Stimulated activated memory B cell treated with anti-CD40 and anti-IgM and Interleukin-4, amounts not matched to agents 10 μg/mL and 1 μg/mL and 100 μg/mL, for 72 hours (primary cell): ENCODE measurements at regions not wholly inside any gene's neighbourhood (a gene's known extent, or its start where the extent isn't known, plus 50 kb on each side); places are given as distances from the start of the nearest gene placed in this dataset.

Experiments used
- ATAC-seq: fragments of 150-1000 bp; cut with Tn5 transposase; 2 replicates; pipeline ENCODE4 v1.10.0; 2021
- H3K27ac Mint-ChIP-seq: one replicate; pipeline ENCODE4 v1.8.0; 2022; ENCODE audit warnings: mild to moderate bottlenecking, mixed read lengths
- H3K27me3 Mint-ChIP-seq: one replicate; pipeline ENCODE4 v1.8.0; 2022; ENCODE audit warnings: mixed read lengths
- H3K36me3 Mint-ChIP-seq: one replicate; pipeline ENCODE4 v1.8.0; 2022; ENCODE audit warnings: mixed read lengths
- H3K4me1 Mint-ChIP-seq: one replicate; pipeline ENCODE4 v1.8.0; 2022; ENCODE audit warnings: mixed read lengths
- H3K4me3 Mint-ChIP-seq: one replicate; pipeline ENCODE4 v1.8.0; 2022; ENCODE audit warnings: mild to moderate bottlenecking, moderate library complexity, mixed read lengths
- H3K9me3 Mint-ChIP-seq: one replicate; pipeline ENCODE4 v1.8.0; 2022; ENCODE audit warnings: mixed read lengths

DNA sequence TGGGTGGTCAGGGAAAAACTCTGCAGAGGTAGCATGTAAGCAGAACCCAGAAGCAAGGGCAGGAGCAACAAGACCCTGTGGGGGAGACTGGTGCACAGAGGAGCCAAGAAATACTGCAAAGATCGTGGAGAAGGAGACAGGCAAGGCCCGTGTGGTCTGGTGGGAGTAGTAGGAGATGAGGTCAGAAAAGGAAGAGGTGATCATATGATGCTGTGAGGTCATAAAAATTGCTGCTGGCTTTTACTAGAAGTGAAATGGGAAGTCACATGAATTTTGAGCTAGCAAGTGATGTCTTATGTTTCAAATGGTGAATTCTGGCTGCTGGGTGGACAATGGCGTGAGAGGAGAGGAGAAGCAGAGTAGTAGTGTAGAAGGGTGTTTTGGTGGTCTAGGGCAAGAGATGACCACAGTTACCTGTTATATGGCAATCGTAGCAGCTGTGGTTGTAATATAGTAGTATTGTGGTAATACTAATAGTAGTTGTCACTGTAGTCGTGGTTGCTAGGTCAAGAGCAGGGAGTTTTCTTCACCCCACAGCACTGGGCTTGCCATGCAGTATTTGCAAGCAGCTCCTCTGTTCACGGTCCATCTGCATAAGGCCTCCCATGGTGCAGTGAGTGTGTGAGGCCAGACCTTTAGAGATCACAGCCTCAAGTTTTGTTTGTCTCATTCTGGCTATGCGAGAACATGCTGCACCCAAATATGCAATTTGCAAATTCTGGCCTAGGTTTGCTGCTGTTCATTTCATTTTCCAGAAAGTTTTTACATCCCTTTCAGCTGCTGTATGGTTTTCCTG, 205.0 kb downstream of the TSHZ3 start:
- ATAC-seq = no peak
- no peaks in the 10 kb centered on the region for H3K27me3 Mint-ChIP-seq
- no peak overlapping the region for H3K4me3 Mint-ChIP-seq
- H3K36me3 Mint-ChIP-seq = no peaks in the 10 kb centered on the region
- H3K4me1 Mint-ChIP-seq = no peaks in the 10 kb centered on the region
- H3K9me3 Mint-ChIP-seq = peaks cover 8% of the 10 kb centered on the region
- H3K27ac Mint-ChIP-seq = no peak overlapping the region

- no peak for ATAC-seq
- no peaks in the 10 kb centered on the region for H3K27me3 Mint-ChIP-seq
- H3K9me3 Mint-ChIP-seq = peaks cover 14% of the 10 kb centered on the region
- H3K36me3 Mint-ChIP-seq = no peaks in the 10 kb centered on the region
- H3K4me3 Mint-ChIP-seq = no peak overlapping the region
- no peak overlapping the region for H3K27ac Mint-ChIP-seq
- no peaks in the 10 kb centered on the region for H3K4me1 Mint-ChIP-seq
These were observed 207.9 kb downstream of the TSHZ3 start for GRCh38 chr19:31141301-31141700.

DNA sequence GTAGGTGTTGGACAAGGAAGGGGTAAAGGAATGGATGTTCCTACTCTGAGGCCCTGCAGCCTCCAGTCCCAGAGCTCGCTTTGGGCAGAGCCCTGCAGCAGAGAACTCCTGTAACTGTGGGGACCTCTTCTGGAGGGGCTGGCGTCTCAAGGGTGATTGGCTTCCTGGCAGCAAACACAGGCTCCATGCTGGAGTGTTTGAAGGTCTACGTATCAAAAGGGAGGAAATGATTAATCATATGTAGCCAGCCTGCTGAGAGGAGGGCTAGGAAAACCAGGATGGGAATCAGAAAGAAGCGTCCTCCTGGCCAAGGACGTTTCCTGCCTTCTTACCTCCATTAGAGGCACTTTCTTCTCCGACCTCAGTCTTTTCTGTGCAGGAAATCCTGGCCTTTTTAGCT, 208.5 kb downstream of the TSHZ3 start:
- Mint-ChIP-seq H3K4me1 (no peaks in the 10 kb centered on the region), H3K36me3 (no peaks in the 10 kb centered on the region), H3K9me3 (peaks cover 14% of the 10 kb centered on the region), H3K27me3 (no peaks in the 10 kb centered on the region), H3K27ac (no peak overlapping the region), H3K4me3 (no peak overlapping the region)
- no peak for ATAC-seq

DNA sequence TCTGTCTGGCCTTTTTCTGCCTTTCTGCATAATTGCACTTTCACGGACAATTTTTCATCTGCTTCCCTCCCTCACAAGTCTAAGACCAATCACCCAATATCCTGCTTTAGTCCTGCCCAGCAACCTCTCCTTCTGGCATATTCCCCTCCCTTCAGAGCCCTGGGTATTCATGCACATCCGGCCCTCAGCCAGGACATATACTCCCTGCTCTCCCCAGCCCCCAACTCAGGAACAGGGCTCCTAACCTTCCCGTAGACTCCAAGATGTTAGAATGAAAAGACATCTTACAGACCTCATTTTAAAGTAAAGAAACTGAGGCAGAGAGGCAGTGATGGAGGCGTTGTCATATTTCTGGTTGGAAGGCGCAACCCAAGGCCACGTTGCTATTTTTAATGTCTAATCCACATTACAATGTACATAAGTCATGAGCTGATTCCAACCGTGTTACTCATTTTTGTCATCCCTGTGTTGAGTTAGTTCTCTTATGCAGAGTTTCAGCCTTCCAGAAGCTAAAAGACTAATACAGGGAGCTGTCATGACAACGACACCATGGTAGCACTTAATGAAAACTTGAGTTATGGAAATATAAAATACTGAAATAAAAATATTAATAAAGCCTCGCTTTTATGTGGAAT, 209.2 kb downstream of the TSHZ3 start:
- Mint-ChIP-seq H3K36me3 (no peaks in the 10 kb centered on the region), H3K27ac (no peak overlapping the region)
- ATAC-seq = no peak

GRCh38 chr19:31138077-31138476, 211.2 kb downstream of the TSHZ3 start:
- no peaks in the 10 kb centered on the region for H3K27me3 Mint-ChIP-seq
- no peak overlapping the region for H3K4me3 Mint-ChIP-seq

More for the DNA sequence above, 209.2 kb downstream of the TSHZ3 start:
- Mint-ChIP-seq H3K9me3 (peaks cover 14% of the 10 kb centered on the region), H3K4me3 (no peak overlapping the region), H3K27me3 (no peaks in the 10 kb centered on the region), H3K4me1 (no peaks in the 10 kb centered on the region)

GRCh38 chr19:31135841-31136240, 213.4 kb downstream of the TSHZ3 start:
- no peaks in the 10 kb centered on the region for H3K4me1 Mint-ChIP-seq
- peaks cover 12% of the 10 kb centered on the region for H3K9me3 Mint-ChIP-seq
- no peak overlapping the region for H3K27ac Mint-ChIP-seq
- no peak for ATAC-seq
- no peaks in the 10 kb centered on the region for H3K36me3 Mint-ChIP-seq
- H3K27me3 Mint-ChIP-seq = no peaks in the 10 kb centered on the region
- H3K4me3 Mint-ChIP-seq = no peak overlapping the region

More at GRCh38 chr19:31138077-31138476, 211.2 kb downstream of the TSHZ3 start:
- Mint-ChIP-seq H3K36me3 (no peaks in the 10 kb centered on the region), H3K9me3 (peaks cover 9% of the 10 kb centered on the region), H3K4me1 (no peaks in the 10 kb centered on the region), H3K27ac (no peak overlapping the region)
- no peak for ATAC-seq

DNA sequence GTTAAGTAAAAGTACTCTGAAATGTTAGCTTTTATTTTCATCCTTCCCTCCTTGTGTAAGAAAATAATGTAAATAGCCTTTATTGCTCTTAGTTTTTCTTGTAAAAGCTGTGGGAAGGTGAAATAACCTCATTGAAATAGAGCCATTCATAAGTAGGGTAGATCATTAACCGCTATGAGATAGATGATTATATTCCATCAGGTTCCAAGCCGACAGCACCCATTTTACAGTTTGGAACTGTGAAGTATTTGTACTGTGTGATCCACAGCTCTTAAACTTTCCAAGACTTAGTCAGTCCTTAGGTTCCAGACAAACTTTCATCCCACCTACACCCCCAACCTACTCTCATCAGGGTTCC, 216.5 kb downstream of the TSHZ3 start:
- Mint-ChIP-seq H3K27me3 (no peaks in the 10 kb centered on the region), H3K4me3 (no peak overlapping the region), H3K36me3 (no peaks in the 10 kb centered on the region), H3K4me1 (no peaks in the 10 kb centered on the region), H3K27ac (no peak overlapping the region), H3K9me3 (peaks cover 12% of the 10 kb centered on the region)
- no peak for ATAC-seq

DNA sequence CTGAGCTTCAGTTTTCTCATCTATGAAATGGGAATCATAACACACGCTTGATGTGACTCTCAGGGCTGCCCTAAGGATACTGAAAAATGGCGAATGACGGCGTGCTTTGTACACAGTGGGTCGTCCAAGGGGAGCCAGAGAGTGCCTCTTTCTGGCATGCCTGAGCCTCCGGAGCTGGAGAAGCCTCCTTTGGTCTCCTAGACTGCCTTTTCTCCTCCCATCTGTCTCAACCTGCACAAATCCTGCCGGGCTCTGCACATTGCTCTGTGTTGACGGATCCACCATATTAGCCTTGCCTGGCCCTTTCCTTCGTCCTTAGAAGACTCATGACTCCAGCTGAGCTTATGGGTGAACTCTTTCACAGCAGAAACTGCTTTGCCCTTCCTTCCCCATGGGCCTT, 220.9 kb downstream of the TSHZ3 start:
- Mint-ChIP-seq H3K27me3 (no peaks in the 10 kb centered on the region), H3K4me3 (no peak overlapping the region), H3K36me3 (no peaks in the 10 kb centered on the region), H3K27ac (no peak overlapping the region), H3K9me3 (peaks cover 16% of the 10 kb centered on the region), H3K4me1 (no peaks in the 10 kb centered on the region)
- ATAC-seq = no peak

DNA sequence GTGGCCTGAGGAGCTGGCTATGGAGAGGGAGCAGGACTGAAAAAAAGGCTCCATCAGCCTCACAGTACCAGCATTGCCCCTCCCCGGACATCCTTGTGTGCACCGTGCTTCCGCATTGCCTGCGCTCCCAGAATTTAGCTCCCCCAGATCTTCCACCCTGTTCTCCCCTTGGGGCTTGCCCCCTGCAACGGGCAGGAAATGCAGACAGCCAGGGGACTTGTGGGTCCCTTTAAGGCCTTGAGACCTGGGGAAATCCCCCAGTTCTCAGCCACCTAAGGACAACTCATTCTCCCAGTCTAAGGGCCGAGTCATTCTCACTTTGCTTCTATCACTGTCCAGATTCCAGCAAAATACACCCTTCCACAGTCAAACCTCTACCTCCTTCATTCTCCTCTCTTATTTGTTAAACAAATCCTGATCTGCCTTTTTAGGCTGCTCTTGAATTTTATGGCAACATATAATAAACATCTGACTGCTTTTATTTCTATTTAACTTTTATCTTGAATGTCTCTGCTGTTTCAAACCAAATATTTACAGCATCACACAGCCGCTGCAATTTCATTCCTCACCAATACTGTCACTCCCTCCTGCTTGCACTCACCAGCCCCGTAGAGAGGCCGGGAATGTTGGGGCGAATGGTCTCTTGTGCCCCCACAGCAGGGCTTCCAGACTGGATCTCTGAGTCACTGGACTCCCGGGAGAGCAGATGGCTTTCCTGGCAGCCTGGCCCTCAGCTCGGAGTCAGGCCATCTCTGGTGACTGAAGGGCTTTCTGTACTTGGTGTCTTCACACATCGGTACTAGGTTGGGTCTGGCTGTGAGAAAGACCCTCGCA, 221.9 kb downstream of the TSHZ3 start:
- Mint-ChIP-seq H3K9me3 (peaks cover 16% of the 10 kb centered on the region), H3K27me3 (no peaks in the 10 kb centered on the region), H3K27ac (no peak overlapping the region), H3K4me1 (no peaks in the 10 kb centered on the region), H3K36me3 (no peaks in the 10 kb centered on the region), H3K4me3 (no peak overlapping the region)
- no peak for ATAC-seq

- Mint-ChIP-seq H3K27me3 (no peaks in the 10 kb centered on the region), H3K4me1 (no peaks in the 10 kb centered on the region), H3K27ac (no peak overlapping the region), H3K36me3 (no peaks in the 10 kb centered on the region), H3K9me3 (peaks cover 19% of the 10 kb centered on the region), H3K4me3 (no peak overlapping the region)
- no peak for ATAC-seq
These were observed 223.0 kb downstream of the TSHZ3 start for GRCh38 chr19:31126236-31126635.

DNA sequence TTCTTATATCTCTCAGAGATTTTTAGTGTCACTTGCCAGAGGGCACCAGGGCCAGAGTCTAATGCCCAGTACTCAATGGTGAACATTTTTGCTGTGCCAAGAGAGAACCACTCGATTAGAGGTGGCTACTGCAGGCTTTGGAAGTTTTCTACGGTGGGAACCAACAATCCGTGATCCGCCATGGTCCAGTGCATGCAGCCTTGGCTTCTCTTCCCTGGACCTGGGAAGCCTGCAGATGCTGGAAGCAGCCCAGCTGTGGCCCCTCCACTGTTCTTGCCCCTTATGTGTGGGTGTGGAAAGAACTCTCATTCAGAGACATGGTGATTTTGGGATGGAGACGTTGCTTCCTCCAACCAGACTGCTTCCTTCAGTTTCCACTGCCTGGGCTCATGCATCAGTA, 224.2 kb downstream of the TSHZ3 start:
- Mint-ChIP-seq H3K36me3 (no peaks in the 10 kb centered on the region), H3K27ac (no peak overlapping the region), H3K9me3 (peaks cover 19% of the 10 kb centered on the region), H3K4me1 (no peaks in the 10 kb centered on the region), H3K27me3 (no peaks in the 10 kb centered on the region), H3K4me3 (no peak overlapping the region)
- ATAC-seq = no peak

DNA sequence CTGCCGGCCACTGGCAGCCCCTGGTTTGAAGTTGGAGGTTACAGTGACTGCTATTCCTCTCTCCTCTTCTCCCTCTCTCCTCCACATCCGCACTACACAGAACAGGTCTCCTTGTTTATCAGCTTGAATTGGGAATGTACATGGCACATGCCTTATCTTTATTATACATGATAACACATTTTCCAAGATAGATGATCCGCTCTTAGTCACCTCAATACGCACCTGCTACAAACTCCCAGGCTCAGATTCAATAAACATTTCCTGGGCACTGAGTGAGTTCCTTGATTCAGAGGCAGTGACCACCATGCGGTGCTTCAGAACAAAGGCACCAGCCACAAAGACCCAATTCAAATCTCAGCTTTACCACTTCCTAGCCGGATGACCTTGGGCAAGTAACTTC, 227.7 kb downstream of the TSHZ3 start:
- no peak overlapping the region for H3K4me3 Mint-ChIP-seq
- H3K9me3 Mint-ChIP-seq = peaks cover 12% of the 10 kb centered on the region
- H3K36me3 Mint-ChIP-seq = no peaks in the 10 kb centered on the region
- no peak overlapping the region for H3K27ac Mint-ChIP-seq
- no peaks in the 10 kb centered on the region for H3K4me1 Mint-ChIP-seq
- ATAC-seq = no peak
- H3K27me3 Mint-ChIP-seq = no peaks in the 10 kb centered on the region

DNA sequence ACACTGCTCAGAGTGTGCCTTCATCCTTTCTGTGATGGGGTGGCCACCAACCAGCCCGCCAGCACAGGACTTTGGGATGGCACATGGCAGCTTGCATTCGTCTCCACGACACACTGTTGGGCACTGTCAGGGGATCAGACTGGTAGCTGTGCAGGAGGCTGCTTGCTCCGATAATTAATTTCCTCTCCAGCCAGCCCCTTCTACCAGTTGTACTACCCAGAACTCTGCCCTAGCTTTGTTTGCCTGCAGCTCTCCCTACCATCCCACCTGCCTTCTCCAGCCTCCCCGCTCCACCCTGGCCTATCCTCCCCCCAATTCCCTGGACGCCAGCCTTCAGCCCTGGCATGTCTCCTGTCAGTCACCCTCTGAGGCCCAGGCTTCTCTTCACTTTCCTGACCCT, 228.3 kb downstream of the TSHZ3 start:
- Mint-ChIP-seq H3K27me3 (no peaks in the 10 kb centered on the region), H3K4me3 (no peak overlapping the region), H3K36me3 (no peaks in the 10 kb centered on the region), H3K9me3 (peaks cover 12% of the 10 kb centered on the region), H3K4me1 (no peaks in the 10 kb centered on the region), H3K27ac (no peak overlapping the region)
- ATAC-seq = no peak

DNA sequence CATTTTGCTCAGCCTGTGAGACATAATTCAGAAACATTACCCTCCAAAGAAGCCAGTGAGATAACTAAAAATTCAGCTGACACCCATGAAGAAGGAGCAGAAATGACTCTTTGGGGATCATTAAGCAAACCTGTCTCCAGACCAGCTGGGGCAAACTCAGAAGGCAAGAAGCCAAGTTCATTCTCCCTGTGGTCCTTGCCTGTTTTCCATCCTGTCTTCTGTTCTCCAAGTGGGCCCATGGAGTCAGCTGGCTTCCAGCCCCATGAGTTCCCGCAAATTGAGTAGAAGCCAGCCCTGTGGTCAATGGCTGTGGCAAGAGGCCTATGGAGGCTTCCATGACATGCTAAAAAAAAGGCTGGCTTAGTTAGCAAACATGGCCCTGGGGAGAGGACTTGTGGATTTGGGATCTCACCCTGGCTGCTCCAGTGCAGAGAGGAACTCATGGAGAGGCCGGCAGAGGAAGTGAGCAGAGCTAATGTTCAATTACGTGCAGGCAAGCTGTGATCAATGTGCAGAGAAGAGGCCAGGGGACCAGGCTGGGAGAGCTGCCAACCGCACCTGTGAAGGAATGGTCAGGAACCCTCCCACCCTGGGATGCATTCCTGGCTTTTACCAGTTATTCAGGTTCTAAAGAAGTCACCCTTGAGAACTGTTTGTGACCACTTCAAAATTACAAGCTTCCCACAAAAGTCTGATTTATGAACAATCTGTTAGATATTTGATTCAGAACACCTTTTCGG, 229.1 kb downstream of the TSHZ3 start:
- ATAC-seq = no peak
- Mint-ChIP-seq H3K27me3 (no peaks in the 10 kb centered on the region), H3K4me3 (no peak overlapping the region), H3K36me3 (no peaks in the 10 kb centered on the region), H3K9me3 (peaks cover 12% of the 10 kb centered on the region), H3K27ac (no peak overlapping the region), H3K4me1 (no peaks in the 10 kb centered on the region)

DNA sequence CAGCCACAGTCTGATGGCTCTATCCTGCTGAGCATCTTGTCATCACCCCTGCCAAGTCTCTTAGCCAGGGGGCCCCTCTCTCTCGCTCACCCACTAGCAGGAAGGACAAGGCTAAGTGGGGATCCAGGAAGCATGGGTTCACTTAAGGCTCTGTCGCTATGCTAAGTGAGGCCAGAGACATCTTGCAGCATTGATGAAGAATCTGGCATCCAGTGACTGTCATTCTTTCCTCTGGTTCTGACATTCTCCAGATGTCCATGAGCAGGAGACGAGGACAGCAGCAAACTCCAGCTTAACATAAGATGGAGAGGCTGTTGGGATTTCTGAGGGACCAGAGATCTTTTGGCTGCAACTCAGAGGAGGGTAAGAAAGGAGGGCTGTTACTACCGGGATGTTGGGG, 230.2 kb downstream of the TSHZ3 start:
- Mint-ChIP-seq H3K9me3 (peaks cover 15% of the 10 kb centered on the region), H3K4me1 (no peaks in the 10 kb centered on the region), H3K27me3 (no peaks in the 10 kb centered on the region), H3K36me3 (no peaks in the 10 kb centered on the region), H3K4me3 (no peak overlapping the region), H3K27ac (no peak overlapping the region)
- no peak for ATAC-seq
